GM12878 (cell line): ENCODE measurements at regions not wholly inside any gene's neighbourhood (a gene's known extent, or its start where the extent isn't known, plus 50 kb on each side); places are given as distances from the start of the nearest gene placed in this dataset.

ENCODE experiments used
- ATAC-seq: fragments of 200-7000 bp; cut with Tn5 transposase; 3 replicates; pipeline ENCODE4 v1.9.1; 2020; ENCODE audit warnings: mild to moderate bottlenecking, moderate library complexity
- BruUV-seq: library from RNA; stranded (reverse); fragments of 400-500 nt; replicated peaks from 2 replicates; lab custom pipeline; 2021; lab: Mats Ljungman, UMichigan
- CTCF ChIA-PET: fragments of 300-600 bp; sonication (Branson Sonifier 250); formaldehyde crosslinking; extraction: SDS; loops from one replicate; lab custom pipeline; 2021; ENCODE audit warnings: inconsistent platforms; lab: Yijun Ruan, JAX
- POLR2A ChIA-PET: fragments of 350-600 bp; formaldehyde crosslinking; extraction: SDS; loops from one replicate; lab custom pipeline; 2021; ENCODE audit warnings: inconsistent platforms; lab: Charles Lee
- RAD21 ChIA-PET: fragments of 300-600 bp; sonication (Branson Sonifier 250); formaldehyde crosslinking; loops from one replicate; lab custom pipeline; 2023; ENCODE audit warnings: antibody characterized with exemption; ENCODE audit not compliant: unreplicated experiment; lab: Charles Lee
- SMC1A ChIA-PET: fragments of 300-600 bp; sonication (Branson Sonifier 250); formaldehyde crosslinking; loops from one replicate; lab custom pipeline; 2023; ENCODE audit not compliant: unreplicated experiment, uncharacterized antibody; lab: Charles Lee
- DNase-seq: peaks from one replicate; pipeline ENCODE4 v3.0.0-alpha.2; 2011; ENCODE audit warnings: low read depth, low spot score
- FAIRE-seq: peaks from 3 replicates; lab custom pipeline; 2011; peaks lifted over from hg19 to GRCh38; lab: Jason Lieb, UNC
- H2AFZ ChIP-seq: 2 replicates; pipeline ENCODE4 v1.6.0; 2011; ENCODE audit warnings: low read depth, low read length, control low read depth; ENCODE audit not compliant: control insufficient read depth
- H3K27ac ChIP-seq: 2 replicates; pipeline ENCODE4 v1.5.1; 2011; ENCODE audit warnings: control low read depth; ENCODE audit not compliant: control insufficient read depth, insufficient read depth
- H3K27me3 ChIP-seq, 2 experiments: replicated peaks in 1 of 2; 2 replicates each; pipeline versions ENCODE4 v1.6.0 to v1.6.1; 2011; ENCODE audit warnings: low read length in 1 of 2; ENCODE audit not compliant: control insufficient read depth in 2 of 2, insufficient read depth in 2 of 2
- H3K36me3 ChIP-seq, 2 experiments: 2 replicates each; pipeline ENCODE4 v1.5.1; 2011; ENCODE audit warnings: low read length in 1 of 2; ENCODE audit not compliant: control insufficient read depth in 2 of 2, insufficient read depth in 2 of 2
- H3K4me1 ChIP-seq: 2 replicates; pipeline ENCODE4 v1.6.1; 2011; ENCODE audit warnings: mild to moderate bottlenecking, low read length, moderate library complexity, mixed read lengths; ENCODE audit not compliant: control insufficient read depth, insufficient read depth
- H3K4me2 ChIP-seq: 2 replicates; pipeline ENCODE4 v1.6.0; 2011; ENCODE audit warnings: control low read depth; ENCODE audit not compliant: control insufficient read depth, insufficient read depth
- H3K4me3 ChIP-seq: fragments of 200-600 bp; sonication (generic); 2 replicates; pipeline ENCODE4 v1.5.1; 2016
- H3K79me2 ChIP-seq: 2 replicates; pipeline ENCODE4 v1.6.0; 2011; ENCODE audit warnings: low read length; ENCODE audit not compliant: control insufficient read depth, insufficient read depth
- H3K9ac ChIP-seq: 2 replicates; pipeline ENCODE4 v1.8.0; 2011; ENCODE audit warnings: low read length, control low read depth, mixed read lengths; ENCODE audit not compliant: control insufficient read depth, insufficient read depth
- H3K9me3 ChIP-seq: replicated peaks from 3 replicates; pipeline ENCODE4 v1.5.1; 2011; ENCODE audit warnings: mild to moderate bottlenecking, low read length; ENCODE audit not compliant: control insufficient read depth, insufficient read depth
- H4K20me1 ChIP-seq: 2 replicates; pipeline ENCODE4 v1.6.0; 2011; ENCODE audit not compliant: control insufficient read depth, insufficient read depth
- ATF3 ChIP-seq: IDR thresholded peaks from 2 replicates; pipeline ENCODE4 v1.6.1; 2011; ENCODE audit warnings: low read depth, mild to moderate bottlenecking, low read length, moderate library complexity, borderline replicate concordance; ENCODE audit errors: extremely low read depth
- ATF7 ChIP-seq: fragments of 450-650 bp; IDR thresholded peaks from 2 replicates; pipeline ENCODE4 v1.6.1; 2016; ENCODE audit warnings: low read depth, mild to moderate bottlenecking
- BHLHE40 ChIP-seq, 2 experiments: fragments of 450-650 bp in 1 of 2; IDR thresholded peaks; 2 replicates each; pipeline ENCODE4 v1.6.1; 2011 to 2017; ENCODE audit warnings: low read depth in 2 of 2, borderline replicate concordance in 1 of 2, improper control_type of control experiment in 1 of 2, low read length in 1 of 2, mild to moderate bottlenecking in 1 of 2
- CEBPB ChIP-seq, 2 experiments: fragments of 150-350 bp in 1 of 2; IDR thresholded peaks; 2 replicates each; pipeline ENCODE4 v1.6.1; 2012 to 2014; ENCODE audit warnings: low read depth in 2 of 2, low read length in 2 of 2, borderline replicate concordance in 1 of 2, inconsistent platforms in 1 of 2
- FOS ChIP-seq: IDR thresholded peaks from 3 replicates; pipeline ENCODE4 v1.6.1; 2011; ENCODE audit warnings: borderline replicate concordance; ENCODE audit not compliant: insufficient read length; ENCODE audit errors: extremely low read depth
- KDM1A ChIP-seq: fragments of 200-600 bp; sonication (generic); IDR thresholded peaks from 2 replicates; pipeline ENCODE4 v1.6.1; 2016; ENCODE audit warnings: borderline replicate concordance
- RCOR1 ChIP-seq: conservative IDR thresholded peaks from 2 replicates; pipeline ENCODE4 v1.6.1; 2012; ENCODE audit warnings: low read depth, low read length, improper control_type of control experiment
- SMAD1 ChIP-seq: fragments of 450-650 bp; IDR thresholded peaks from 2 replicates; pipeline ENCODE4 v1.6.1; 2018; ENCODE audit warnings: mild to moderate bottlenecking, low read depth; ENCODE audit not compliant: partially characterized antibody
- SMAD5 ChIP-seq: IDR thresholded peaks from 2 replicates; pipeline ENCODE4 v1.6.1; 2016; ENCODE audit warnings: antibody characterized with exemption, low read depth
- YBX1 ChIP-seq: fragments of 450-650 bp; IDR thresholded peaks from 2 replicates; pipeline ENCODE4 v1.6.1; 2016; ENCODE audit warnings: antibody characterized with exemption
- ZNF274 ChIP-seq: IDR thresholded peaks from one replicate; pipeline ENCODE4 v1.8.0; 2011; ENCODE audit not compliant: insufficient read length, insufficient read depth
- WGBS: methylation state at CpG from one replicate; pipeline ENCODE4 v1.1.6; 2016; ENCODE audit warnings: low lambda C conversion rate; ENCODE audit not compliant: insufficient replicate concordance, insufficient coverage; ENCODE audit errors: missing lambda C conversion rate; 5-methylcytosine and 5-hydroxymethylcytosine counted together
- in situ Hi-C: fragments of 300-500 bp; cut with MboI; formaldehyde crosslinking; loops from 9 replicates; pipeline ENCODE4 v1.14.3; 2018; ENCODE audit warnings: mixed read lengths
- intact Hi-C: fragments of 100-400 bp; cut with micrococcal nuclease; formaldehyde crosslinking; loops from one replicate; pipeline ENCODE4 v1.14.2; 2022; ENCODE audit not compliant: unreplicated experiment

- H3K4me3 ChIP-seq = no peak overlapping the region
- ChIA-PET POLR2A (no interaction called here), SMC1A (interaction anchor here (0.9 to 1.2 kb wide), 2 partner anchors 14 to 41 kb away, joined by 3 read pairs; no protein-coding TSS in a partner anchor), CTCF (interaction anchor here (0.9 kb wide), 2 partner anchors 31 to 1886 kb away, joined by 3 read pairs; no protein-coding TSS in a partner anchor), RAD21 (no interaction called here)
- BruUV-seq = no TSS peak
- no peak overlapping the region for H3K4me2 ChIP-seq
- intact Hi-C loops (no loop called here), in situ Hi-C loops (no loop called here)
- no peaks in the 10 kb centered on the region; the same call in 2 of the 3 replicates for H3K9me3 ChIP-seq
- no peaks in the 10 kb centered on the region for H4K20me1 ChIP-seq
- H3K4me1 ChIP-seq = no peaks in the 10 kb centered on the region
- H3K79me2 ChIP-seq = no peaks in the 10 kb centered on the region
- ATAC-seq (no peak), DNase-seq (no peak), FAIRE-seq (no peak)
- H3K27ac ChIP-seq = no peak overlapping the region
- TF ChIP-seq FOS (no peak), YBX1 (no peak), ATF3 (no peak), RCOR1 (no peak), KDM1A (no peak), ZNF274 (no peak), SMAD5 (no peak), SMAD1 (no peak), ATF7 (no peak), CEBPB (IDR thresholded peaks at IDR 0.05; ENCODE audit: borderline replicate concordance in 1 of 2, low read depth in 2 of 2, low read length in 2 of 2) (no peak), BHLHE40 (IDR thresholded peaks at IDR 0.05; ENCODE audit: borderline replicate concordance in 1 of 2, low read depth in 2 of 2, low read length in 1 of 2) (no peak)
- H2AFZ ChIP-seq = no peak overlapping the region
- H3K27me3 ChIP-seq = no peaks in the 10 kb centered on the region
- no peaks in the 10 kb centered on the region for H3K36me3 ChIP-seq
- 2% methylated on average over 3 of the region's 3 CpGs for WGBS
- no peak overlapping the region for H3K9ac ChIP-seq
These were observed 715.1 kb upstream of the NR2F2 start for GRCh38 chr15:95615436-95615835.
